ENCODE measurements at regions not wholly inside any gene's neighbourhood (a gene's known extent, or its start where the extent isn't known, plus 50 kb on each side); places are given as distances from the start of the nearest gene placed in this dataset.
"Not testable (repeated sequence)": the region's sequence is repeated elsewhere in the genome, so short reads cannot be mapped to it uniquely, and the experiment has no call there.

DNA sequence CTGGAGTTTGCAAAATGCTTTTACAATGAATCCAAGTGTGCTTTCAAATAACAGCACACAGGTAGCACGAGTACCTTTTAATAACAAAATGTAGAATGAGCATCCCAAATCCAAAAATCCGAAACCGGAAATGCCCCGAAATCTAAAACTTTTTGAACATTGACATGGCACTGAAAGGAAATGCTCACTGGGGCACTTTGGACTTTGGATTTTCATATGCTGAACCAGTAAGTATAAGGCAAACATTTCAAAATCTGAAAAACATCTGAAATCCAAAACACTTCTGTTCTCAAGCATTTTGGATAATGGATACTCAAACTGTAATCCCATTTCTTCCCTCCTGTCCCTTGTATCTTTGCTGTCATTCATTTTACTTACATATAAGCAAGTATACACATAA, 50.1 kb downstream of the GCNT4 start:
- DNase-seq: no peak

DNA sequence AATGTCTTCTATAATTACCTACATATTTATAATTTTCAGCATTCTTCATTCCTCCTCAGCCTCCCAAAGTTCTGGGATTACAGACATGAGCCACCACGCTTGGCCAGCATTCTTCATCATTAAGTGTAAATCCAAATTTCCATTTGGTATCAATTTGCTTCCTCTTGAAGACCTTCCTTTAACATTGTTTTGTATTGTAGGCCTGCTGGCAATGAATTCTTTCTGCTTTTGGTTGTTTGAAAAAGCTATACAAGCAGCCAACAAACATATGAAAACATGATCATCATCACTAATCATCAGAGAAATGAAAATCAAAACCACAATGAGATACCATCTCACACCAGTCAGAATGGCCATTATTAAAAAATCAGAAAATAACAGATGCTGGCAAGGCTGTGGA, 56.4 kb downstream of the GCNT4 start:
- DNase-seq: no peak

DNA sequence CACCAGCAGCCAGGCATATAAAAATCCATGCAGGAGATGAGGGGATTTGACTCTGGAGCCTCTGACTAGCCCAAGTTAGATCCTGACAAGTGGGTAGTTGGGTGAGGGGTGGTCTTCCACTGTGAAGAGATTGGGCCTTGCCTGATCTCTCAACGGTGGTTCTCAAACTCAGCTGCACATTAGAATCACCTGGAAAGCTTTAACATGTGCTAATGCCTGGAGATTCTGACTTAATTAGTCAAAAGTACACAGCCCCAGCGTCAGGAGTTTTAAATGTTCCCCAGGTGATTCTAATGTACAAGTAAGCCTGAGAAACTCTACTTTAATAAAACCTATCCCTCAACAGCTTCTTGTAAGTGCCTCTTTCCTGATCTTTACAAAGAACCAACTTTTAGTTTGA, 57.5 kb downstream of the GCNT4 start:
- no peak for DNase-seq

DNA sequence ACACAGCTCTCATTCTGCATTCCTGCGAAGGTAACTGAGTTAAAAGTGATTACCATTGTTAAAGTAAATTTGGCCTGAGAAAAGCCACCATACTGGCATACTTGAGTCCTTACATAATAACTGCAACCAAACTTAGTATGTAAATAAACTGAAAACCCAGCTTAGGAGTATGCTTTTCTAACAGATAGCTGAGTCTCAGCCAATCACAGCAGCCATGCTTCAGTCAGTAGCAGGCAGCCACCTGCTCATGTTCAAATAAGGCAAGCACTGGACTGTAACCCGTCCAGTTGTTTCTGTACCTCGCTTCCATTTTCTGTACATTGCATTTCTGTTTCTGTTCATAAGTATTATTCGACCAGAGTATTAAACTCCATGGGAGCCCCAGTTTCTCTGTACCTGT, 58.6 kb downstream of the GCNT4 start:
- no peak for DNase-seq

DNA sequence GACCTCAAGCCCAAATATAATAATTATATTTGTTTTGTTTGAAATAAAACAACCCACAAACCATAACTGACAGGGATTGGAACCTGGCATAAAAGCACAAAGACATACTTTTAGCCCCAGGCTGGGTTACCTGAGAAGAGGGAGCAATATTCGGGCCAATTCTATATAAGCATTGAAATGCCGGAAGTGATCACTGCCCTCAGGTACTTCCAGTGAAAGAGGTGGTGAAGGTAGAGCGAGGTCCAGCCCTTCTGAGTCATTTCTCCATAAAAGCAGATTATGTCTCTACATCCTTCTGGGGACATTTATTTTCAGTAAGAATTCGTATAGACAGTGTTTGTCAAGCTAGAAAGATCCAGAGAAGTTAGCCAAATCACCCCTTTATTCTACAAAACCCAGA, 59.6 kb downstream of the GCNT4 start:
- no peak for DNase-seq

DNA sequence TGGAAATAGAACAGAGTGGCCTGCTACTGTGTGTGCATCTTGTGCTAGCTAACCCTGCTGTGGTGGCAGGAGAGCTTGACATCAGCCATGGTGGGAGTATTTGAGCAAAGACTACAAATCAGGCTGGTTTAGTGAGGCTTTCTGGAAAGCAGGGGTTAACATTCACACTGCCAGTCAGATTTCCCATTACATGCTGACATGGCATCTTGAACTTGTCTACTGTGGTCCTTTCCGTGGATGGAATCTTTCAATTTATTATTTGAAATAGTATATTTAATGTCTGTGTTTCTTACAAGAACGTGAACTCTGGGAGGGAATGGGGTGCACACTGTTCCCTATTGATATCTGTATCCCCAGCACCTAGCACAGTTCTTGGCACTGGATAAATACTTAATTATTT, 60.8 kb downstream of the GCNT4 start:
- DNase-seq: no peak

DNA sequence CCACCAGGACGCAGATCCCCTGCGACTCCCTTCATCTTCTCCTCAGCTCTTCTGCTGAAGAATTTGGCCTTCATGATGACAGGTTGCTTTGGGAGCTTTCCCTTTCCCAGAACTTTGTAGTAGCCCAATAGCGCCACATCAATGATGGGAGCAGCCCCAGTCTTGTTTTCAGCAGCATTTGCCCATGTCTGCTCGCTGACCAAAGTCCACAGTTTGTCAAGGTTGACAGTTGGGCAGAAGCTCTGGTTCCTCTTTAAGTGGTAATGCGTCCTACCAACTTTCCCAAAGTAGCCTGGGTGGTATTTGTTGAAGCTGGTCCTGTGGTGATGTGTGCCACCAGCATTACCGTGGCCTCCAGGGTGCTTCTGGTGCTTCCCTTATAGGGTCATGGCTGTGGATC, 62.2 kb downstream of the GCNT4 start:
- DNase-seq: no peak

DNA sequence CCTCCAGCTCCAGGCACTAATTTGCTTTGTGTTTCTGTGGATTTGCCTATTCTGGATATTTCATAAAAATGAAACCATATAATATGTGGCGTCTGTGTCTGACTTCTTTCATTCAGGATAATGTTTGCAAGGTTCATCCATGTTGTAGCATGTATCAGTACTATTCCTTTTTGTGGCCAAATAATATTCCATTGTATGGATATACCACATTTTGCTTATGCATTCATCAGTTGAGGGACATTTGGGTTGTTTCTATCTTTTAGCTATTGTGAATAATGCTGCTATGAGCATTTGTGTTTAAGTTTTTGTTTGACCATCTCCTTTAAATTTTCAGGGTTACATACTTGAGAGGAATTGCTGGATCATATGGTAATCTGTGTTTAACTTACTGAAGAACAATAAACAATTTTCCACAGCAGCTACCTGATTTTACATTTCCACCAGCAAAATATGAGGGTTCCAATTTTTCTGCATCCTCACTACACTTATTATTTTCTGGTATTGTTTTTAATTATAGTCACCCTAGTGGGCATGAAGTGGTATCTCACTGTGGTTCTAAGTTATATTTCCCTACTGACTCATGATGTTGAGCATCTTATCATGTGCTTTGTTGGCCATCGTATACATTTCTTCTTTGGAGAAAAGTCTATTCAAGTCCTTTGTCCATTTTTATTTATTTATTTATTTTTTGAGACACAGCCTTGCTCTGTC, 63.9 kb downstream of the GCNT4 start:
- no peak for DNase-seq

DNA sequence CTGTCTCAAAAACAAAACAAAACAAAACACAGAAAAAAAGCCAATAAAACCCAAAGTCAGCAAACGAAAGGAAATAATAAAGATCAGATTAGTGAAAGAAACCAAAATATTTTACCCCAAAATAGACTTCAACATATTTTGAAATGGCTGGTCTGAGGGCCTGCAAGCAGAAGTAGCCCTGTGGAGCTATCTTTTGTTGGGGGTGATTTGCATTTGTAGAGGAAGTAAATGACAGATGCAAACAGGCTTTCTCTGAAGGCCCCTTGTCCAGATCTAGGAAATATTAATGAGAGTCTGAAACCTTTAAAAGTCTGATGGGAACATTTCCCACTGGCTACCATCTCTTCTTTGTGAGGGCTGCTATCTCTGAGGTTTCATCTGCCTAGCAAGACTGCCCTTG, 74.0 kb downstream of the GCNT4 start:
- DNase-seq: no peak

DNA sequence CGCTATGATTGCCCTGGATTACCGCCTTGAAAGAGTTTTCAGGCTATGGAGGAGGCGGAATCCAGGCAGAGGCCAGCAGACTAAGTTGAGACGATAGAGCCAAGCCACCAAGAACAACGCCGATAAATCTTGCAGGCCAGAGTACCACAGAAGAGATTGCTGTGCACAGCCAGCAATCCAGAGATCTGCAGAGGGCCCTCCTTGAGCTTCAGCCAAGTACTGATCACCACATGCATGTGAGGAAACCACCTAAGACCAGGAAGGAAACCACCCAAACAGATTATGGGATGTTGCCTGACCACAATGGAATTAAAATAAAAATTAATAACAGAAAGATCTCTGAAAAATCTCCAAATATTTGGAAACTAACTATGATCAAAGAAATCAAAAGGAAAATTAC, 74.9 kb downstream of the GCNT4 start:
- no peak for DNase-seq

DNA sequence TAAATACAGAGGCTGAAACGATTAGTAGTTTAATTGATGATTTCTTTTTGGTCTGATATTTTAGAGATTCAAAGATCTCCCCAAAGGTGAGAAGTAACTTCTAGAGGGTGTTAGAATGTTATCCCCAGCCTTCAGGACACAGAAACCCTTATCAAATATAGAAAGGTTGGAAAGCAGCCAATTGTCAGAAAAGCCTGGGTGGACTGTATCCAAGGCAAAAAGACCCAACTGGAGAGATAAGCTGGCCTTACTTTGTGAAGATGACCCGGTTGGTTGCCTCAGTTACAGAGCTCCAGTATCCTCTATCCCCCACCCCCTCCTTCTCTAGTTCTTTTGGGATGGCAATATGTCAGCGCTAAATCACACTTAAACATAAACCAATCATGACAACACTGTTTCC, 75.7 kb downstream of the GCNT4 start:
- no peak for DNase-seq

DNA sequence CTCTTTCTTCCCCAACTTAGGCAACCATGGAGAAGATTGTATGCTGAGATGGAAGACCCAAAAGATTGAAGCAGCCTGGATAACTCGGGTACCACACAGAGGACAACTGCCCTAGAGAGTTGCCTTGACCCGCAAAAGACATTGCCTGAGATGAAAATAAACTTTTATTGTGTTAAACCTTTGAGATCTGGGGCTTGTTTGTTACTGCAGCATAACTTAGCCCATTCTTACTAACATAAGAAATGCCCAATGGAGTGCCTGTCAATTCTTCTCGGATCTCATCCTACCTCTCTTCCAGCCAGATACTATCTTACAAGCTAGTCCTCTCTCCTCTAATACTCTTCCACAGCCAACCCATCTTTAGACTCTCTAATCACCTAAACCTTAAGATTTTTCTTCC, 76.8 kb downstream of the GCNT4 start:
- no peak for DNase-seq

DNA sequence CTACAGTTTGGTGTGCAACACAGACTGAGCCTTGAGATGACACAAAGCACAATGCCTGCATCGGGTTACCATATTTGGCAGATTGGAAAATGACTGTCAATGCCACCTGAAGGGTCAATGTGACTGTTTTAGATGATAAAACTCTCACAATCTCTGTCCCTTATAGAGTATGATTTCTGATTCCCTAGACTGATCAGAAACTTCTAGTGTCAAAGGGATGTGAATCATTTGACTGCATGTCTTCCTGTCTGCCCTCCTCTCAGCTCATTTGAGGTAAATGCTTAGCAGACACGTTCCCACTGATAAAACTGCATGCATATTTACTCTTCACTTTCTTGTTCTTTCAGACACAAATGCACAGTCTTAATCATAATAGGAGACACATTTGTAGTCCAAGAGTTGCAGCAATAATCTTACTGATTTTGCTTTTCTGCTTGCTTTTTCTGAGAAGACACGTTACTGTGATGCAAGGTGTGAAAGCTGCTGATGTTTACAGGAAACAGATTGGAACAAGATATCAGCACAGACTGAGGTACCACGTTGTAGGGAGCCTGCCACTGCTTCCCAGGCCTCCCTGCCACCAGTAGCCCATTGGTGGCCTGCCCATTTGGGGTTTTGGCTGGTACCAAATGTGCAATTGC, 77.8 kb downstream of the GCNT4 start:
- DNase-seq: no peak

DNA sequence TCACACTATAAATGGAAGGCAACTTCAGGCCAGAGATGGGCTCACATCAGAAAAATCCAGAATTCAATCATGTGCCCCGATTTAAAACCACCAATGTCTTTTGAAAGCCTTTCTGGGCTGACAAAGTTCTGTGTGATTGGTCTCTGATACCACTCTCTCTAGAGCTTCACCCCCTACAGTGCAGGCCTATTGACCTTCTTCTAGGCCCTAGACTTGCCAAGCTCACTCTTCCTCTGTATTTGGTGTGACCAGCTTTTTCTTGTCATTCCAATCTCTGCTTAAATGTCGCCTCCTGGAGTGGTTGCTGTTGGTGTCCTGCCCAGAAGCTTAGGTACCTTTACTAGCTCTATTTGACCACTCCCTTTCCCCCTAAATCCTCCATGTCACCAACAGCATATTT, 78.7 kb downstream of the GCNT4 start:
- DNase-seq: no peak

DNA sequence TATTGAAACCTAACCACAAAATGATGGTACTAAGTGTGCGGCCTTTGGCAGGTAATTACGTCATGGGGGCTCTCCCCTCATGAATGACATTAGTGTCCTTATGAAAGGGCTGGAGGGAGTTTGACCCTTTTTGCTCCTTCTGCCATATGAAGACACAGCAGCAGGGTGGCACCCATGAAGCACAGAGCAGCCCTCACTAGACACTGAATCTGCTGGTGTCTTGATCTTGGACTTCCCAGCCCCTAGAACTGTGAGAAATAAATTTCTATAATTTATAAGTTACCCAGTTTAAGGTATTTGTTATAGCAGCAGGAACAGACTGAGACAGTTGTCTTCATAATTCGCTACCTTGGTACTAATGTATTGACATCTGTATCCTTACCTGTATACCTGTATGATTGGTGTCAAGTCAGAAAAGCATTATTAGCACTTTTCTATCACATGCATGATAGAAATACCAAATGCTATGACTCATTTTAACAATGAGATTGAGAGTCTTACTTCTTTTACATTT, 80.4 kb downstream of the GCNT4 start:
- no peak for DNase-seq

DNA sequence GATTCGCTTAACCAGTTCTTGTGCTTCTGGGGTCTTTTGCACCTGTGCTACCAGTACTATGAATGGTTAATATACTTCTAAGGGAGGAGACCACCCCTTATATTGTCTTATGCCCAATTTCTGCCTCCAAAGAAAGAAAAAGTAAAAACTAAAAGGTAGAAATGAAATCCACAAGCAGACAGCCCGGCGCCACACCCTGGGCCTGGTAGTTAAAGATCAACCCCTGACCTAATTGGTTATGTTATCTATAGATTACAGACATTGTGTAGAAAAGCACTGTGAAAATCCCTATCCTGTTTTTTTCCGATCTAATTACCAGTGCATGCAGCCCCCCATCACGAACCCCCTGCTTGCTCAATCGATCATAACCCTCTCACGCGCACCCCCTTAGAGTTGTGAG, 81.5 kb downstream of the GCNT4 start:
- DNase-seq: not testable (repeated sequence)

DNA sequence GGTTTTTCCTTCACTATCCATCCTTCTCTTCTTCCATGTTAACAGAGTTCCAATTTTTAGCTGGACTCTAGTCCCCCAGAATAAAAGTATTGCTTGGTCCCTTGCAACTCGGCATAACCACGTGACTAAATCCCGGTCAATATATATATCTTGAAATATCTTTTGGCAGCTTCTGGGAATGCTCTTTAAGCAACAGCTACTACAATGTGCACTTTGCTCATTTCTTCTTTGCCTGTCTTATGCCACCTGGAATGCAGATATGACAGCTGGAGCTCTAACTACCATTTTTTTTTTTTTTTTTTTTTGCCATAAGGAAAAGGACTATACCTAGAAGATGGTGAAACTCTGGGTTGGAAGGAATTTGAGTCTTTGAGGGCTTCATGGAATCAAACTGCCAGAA, 82.6 kb downstream of the GCNT4 start:
- no peak for DNase-seq

DNA sequence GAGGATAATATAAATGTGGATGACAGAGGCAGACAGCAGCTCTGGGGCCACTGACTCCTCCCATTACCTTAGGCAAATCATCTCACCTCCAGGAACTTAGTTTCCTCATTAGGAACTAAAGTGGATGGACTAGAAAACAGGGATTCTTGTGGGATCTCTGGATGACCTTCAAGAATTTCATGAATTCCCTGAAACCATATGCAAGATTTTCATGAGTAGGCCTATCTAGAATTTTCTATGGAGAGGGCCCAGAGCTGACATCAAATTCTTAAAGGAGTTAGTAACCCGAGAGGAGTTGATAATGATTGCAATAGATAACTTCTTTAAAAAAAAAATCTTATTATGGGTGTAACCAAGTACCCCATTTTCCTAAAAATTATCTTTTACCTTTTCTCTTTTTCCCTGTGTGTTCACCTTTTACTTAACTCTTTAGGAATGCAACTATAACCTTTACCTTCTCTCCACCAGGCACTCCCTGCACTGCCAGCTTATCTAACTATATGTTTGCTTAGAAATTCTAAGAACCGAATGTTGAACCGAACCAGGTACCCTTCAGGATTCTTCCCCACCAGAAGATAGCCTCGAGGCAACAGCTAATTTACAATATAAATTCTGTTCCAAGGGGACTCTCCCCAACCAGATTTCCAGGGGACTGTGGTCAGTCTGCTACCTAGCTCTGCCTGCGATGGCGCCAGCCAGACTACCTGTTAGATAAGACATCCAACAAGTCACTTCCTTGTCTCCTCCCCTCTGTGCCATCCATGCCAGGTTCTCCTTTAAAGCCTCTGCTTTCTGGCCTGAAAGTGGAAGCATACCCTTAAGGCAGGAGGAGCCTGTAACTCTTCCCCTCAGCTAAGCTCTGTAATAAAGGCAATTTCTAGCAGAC, 86.0 kb downstream of the GCNT4 start:
- DNase-seq: no peak

DNA sequence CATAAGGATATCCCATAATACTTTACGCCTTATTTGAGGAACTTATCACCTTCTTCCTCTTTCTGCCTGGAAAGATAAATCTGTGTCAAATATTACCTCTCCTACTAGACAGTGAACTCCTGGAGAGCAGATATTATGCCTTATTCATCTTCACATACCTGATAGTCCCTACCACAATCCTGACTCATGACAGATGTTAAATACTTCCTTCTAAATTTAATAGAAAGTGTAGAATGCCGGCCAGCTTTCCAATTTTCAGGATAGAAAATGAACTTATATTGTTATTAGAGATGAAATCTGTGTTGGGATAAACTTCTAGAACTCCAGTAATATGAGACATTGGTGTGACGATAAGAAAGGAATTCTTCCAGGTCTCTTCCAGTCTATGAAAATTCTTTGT, 89.0 kb downstream of the GCNT4 start:
- no peak for DNase-seq

DNA sequence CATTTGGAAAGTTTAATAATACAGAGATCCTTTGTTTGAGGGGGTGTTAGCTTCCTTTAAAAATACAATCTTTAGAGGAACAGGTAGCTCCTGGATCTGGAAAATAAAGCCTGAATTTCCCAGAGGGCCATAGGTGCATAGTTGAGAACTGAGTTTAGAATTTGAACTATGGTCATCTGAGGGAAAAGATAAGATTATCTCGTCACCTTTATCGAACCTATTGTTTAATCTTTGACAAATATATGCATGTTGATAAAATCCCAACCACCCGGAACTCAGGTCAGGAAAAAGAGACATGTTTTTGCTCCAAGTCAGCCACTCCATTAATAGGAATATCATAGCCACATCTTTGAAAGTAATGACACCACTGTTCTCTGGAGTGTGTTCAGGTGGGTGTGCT, 91.7 kb upstream of the FAM169A start:
- DNase-seq: no peak

DNA sequence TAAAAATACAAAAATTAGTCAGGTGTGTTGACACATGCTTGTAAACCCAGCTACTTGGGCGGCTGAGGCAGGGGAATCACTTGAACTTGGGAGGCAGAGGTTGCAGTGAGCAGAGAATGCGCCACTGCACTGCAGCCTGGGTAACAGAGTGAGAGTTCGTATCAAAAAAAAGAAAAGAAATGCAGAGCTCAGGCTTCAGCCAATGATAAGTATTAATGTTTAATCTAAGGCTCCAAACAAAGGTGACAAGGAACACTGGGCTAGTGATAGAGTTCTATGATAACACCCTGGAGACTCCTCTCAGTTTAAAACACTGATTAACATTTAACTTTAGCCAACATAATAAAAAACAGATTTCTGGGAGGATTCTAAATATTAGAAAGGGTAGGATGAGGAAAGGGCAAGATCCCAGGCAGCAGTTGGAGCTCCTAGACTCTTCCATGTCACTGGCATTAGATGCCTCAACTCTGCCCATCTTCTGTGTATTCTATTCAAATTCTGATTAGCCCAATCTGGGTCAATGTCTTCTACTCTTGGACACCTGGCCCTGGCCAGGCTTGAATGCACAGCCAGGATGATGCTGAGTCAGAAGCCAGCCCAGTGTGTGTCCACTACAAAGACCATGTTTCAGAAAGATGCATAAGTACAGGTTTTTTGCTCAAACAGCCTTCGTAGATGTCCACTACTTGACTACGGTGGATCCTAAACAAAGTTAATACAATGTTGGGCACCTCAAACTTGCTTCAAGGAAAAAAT, 91.0 kb upstream of the FAM169A start:
- no peak for DNase-seq

DNA sequence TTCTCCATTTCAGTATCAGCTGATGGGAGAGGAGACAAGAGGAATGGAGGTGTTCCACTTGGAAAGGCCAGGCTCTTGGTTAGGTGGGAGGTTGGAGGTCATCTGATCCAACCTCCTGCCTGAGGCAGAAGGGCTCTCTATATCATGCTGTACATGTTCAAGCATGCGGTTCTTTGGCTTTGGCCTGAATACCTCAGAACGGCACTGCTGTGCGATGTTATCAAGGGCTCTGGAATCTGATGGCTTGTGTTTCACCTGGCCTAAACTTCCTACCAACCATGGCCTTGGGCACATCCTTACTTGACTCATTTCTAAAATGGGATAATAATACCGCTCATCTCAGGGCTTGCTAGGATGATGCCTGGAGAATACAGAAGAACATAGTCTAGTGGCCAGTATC, 90.1 kb upstream of the FAM169A start:
- DNase-seq: no peak

DNA sequence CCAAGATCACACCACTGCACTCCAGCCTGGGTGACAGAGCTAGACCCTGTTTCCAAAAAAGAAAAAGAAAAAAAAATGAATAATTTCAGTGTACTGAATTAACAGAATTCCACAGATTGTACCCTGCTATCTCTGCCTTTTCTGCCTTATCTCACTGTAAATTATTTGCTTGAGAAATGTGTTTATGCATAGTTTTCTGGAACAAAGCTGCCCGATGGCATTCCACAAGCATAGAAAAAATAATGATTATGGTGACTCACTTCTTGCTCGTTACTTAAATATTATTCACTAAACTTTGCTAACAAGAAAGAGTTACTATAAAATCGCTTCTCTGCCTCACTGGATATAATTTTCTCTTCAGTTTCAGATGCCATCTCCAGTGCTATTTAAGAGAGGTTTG, 88.7 kb upstream of the FAM169A start:
- no peak for DNase-seq
